SH-SY5Y (cell line): ENCODE measurements at regions not wholly inside any gene's neighbourhood (a gene's known extent, or its start where the extent isn't known, plus 50 kb on each side); places are given as distances from the start of the nearest gene placed in this dataset.

Experiments used
- GATA2 ChIP-seq: IDR thresholded peaks from 2 replicates; pipeline ENCODE4 v1.6.1; 2011; ENCODE audit warnings: mild to moderate bottlenecking, low read depth, low read length
- GATA3 ChIP-seq: IDR thresholded peaks from 2 replicates; pipeline ENCODE4 v1.6.1; 2011; ENCODE audit warnings: low read depth, mild to moderate bottlenecking, low read length, moderate library complexity

DNA sequence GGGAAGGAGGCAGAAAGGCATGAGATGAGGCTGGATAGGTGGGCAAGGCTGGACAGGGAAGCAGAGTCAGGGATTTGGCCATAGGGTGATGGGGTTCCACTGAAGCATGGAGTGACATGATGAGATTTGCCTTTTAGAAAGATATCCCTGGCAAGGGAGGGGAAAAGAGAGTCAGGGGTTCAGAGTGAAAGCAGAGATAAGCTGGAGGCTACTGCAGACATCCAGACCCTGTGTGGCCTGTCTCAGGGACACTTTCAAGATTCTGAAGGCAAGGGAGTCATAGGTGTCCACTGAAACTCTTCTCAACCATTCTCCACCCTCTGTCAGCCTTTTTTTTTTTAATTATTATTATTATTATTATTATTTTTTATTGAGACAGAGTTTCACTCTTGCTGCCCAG is 94.0 kb upstream of the SPATA12 start:
- TF ChIP-seq GATA3 (no peak), GATA2 (no peak)
